SK-N-DZ (cell line): ENCODE measurements at regions not wholly inside any gene's neighbourhood (a gene's known extent, or its start where the extent isn't known, plus 50 kb on each side); places are given as distances from the start of the nearest gene placed in this dataset.

Experiments
- DNase-seq: peaks from one replicate; pipeline ENCODE4 v3.0.0-alpha.2; 2015; ENCODE audit warnings: low spot score
- small RNA-seq, 2 experiments: library from RNA; depleted of rRNA; stranded (forward); fragments of <200 nt; gene quantifications; one replicate each; pipeline ENCODE3, GENCODE V24; 2014

GRCh38 chr7:26097837-26098668, 53.9 kb upstream of the NFE2L3 start:
- no peak for DNase-seq

GRCh38 chr7:26099236-26099635, 52.8 kb upstream of the NFE2L3 start:
- DNase-seq: no peak

DNA sequence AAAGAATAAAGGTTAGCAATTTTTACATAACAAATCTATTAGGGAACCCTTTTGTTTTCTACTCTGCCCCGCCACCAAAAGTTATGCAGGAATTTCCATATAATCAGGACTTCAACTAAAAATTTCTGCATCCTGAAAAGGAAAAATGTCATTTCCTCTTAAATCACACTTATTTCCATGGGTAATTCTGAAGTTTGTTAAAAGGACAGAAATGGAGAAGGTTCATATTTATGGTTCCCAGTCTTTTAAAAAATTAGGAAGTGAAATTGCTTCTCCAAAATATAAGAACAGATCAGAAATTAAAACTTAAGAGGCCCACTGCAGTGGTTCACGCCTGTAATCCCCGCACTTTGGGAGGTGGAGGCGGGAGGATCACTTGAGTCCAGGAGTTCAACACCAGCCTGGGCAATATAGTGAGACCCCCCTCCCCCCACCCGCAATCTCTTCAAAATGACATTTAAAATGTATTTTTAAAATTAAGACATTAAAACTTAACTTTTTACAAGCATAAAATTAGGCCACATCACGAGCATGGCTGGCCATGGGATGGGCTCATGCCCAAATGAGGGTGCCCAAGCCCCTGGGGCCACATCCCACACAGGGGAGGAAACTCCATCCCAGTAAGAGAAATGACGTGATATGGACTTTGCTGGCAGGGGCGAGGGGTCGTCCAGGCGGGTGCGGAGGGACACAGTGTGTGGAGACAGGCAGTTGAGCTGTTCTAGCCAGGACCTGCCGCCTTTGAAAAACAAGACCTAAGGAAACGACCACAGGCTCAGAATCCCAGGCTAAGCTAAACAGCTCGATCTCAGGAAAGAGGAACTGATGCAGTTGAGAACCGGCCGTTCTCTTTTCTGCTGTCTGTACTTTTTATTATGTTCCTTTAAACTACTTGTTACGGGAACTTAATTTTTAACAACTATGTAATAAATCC, 51.3 kb upstream of the NFE2L3 start:
- DNase-seq: no peak

DNA sequence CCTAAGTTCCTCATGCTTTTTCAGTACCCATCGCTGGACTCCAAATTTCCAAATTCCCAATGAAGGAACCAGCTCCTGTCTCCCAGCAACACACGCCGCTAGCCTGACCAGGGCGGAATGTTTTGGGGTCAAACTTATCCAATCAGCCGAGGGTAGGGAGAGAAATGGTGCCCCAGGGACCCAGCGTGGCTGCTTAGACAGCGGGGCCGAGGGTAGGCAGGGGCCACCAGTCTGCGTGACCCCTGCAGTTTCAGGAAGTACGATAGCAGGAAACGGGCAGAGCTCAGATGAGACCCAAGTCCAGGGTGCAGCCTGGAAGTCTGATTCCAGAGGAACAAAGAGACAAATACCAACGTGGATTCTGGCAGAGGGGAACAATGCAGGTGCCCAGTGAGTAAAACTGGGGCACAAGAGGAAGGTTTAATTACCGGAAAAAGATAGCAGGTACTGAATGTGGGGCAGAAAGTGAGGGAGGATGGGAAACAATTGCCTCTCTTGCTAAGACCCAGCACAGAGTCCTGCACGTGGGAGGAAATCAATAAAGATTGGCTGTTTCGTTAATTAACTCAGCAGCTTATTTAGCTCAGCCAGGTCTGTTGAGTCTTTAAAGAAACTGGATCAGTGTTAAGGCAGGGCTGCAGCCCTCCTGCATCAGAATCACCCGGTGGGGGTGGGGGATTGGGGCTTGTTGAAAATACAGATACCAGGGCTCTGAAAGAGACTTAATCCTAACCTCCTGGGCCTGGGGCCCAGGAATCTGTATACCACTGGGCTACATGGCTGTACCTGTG, 50.4 kb upstream of the NFE2L3 start:
- no peak for DNase-seq

GRCh38 chr7:26102176-26102575, 49.8 kb upstream of the NFE2L3 start:
- no peak for DNase-seq

Small RNAs in the stretch of these regions (small RNA-seq; reads per million reads assigned to genes)
- 17.7 to 469 reads per million in 2 experiments for gene MIR148A
